MM.1S (cell line): ENCODE measurements at regions not wholly inside any gene's neighbourhood (a gene's known extent, or its start where the extent isn't known, plus 50 kb on each side); places are given as distances from the start of the nearest gene placed in this dataset.

Experiments used
- EZH2 ChIP-seq: fragments of 300-600 bp; sonication (generic); optimal IDR thresholded peaks from 2 replicates; pipeline ENCODE3; 2017; ENCODE audit warnings: low read depth, mild to moderate bottlenecking, antibody characterized with exemption, low read length, mixed read lengths
- TF ChIP-seq, protein P1 (sequence below): fragments of 300-600 bp; sonication (generic); IDR thresholded peaks from 2 replicates; pipeline ENCODE4 v1.5.1; 2016; ENCODE audit warnings: antibody characterized with exemption, low read length, mixed read lengths

DNA sequence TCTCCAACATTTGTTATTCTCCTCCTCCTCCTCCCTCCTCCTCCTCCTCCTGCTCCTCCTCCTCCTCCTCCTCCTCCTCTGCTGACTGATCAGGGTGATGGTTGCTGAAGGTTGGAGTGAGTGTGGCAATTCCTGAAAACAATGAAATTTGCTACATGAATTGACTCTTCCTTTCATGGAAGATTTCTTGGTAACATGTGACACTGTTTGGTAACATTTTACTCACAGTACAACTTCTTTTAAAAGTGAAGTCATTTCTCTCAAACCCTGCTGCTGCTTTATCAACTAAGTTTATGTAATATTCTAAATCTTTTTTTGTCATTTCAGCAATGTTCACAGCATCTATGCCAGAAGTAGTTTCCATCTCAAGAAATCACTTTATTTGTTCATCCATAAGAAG lies 543.0 kb downstream of the MAFB start:
- TF ChIP-seq, protein P1, sequence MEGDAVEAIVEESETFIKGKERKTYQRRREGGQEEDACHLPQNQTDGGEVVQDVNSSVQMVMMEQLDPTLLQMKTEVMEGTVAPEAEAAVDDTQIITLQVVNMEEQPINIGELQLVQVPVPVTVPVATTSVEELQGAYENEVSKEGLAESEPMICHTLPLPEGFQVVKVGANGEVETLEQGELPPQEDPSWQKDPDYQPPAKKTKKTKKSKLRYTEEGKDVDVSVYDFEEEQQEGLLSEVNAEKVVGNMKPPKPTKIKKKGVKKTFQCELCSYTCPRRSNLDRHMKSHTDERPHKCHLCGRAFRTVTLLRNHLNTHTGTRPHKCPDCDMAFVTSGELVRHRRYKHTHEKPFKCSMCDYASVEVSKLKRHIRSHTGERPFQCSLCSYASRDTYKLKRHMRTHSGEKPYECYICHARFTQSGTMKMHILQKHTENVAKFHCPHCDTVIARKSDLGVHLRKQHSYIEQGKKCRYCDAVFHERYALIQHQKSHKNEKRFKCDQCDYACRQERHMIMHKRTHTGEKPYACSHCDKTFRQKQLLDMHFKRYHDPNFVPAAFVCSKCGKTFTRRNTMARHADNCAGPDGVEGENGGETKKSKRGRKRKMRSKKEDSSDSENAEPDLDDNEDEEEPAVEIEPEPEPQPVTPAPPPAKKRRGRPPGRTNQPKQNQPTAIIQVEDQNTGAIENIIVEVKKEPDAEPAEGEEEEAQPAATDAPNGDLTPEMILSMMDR: no peak
- TF ChIP-seq EZH2: no peak
